Omental fat pad (tissue), 3 donors: ENCODE measurements at regions not wholly inside any gene's neighbourhood (a gene's known extent, or its start where the extent isn't known, plus 50 kb on each side); places are given as distances from the start of the nearest gene placed in this dataset.

Source experiments
- ATAC-seq: fragments of 150-250 bp; one replicate; pipeline ENCODE4 v1.9.1; 2016; ENCODE audit warnings: mild to moderate bottlenecking, moderate library complexity; ENCODE audit not compliant: low FRiP score
- DNase-seq: peaks from one replicate; pipeline ENCODE4 v3.0.0-alpha.2; 2019; ENCODE audit warnings: low spot score
- CTCF ChIP-seq, 3 donors: fragments of 450-650 bp; IDR thresholded peaks; one replicate each; pipeline ENCODE4 v1.5.1; 2016 to 2017; ENCODE audit warnings: antibody characterized with exemption in 3 of 3, mild to moderate bottlenecking in 3 of 3, moderate library complexity in 2 of 3

- ATAC-seq (no peak), DNase-seq (no peak)
- TF ChIP-seq CTCF (IDR thresholded peaks at IDR 0.05): no peak
Measured at GRCh38 chr3:154559623-154560022, 129.6 kb upstream of the GPR149 start.

GRCh38 chr3:154552338-154552737, 122.3 kb upstream of the GPR149 start:
- no peak for DNase-seq
- no peak for ATAC-seq
- TF ChIP-seq CTCF (IDR thresholded peaks at IDR 0.05): no peak

GRCh38 chr3:154549391-154549790, 119.4 kb upstream of the GPR149 start:
- no peak for DNase-seq
- no peak for ATAC-seq
- TF ChIP-seq CTCF (IDR thresholded peaks at IDR 0.05): no peak

- no peak for ATAC-seq
- no peak for DNase-seq
- TF ChIP-seq CTCF (IDR thresholded peaks at IDR 0.05): no peak
Measured at GRCh38 chr3:154548341-154548740, 118.4 kb upstream of the GPR149 start.

GRCh38 chr3:154542837-154543236, 112.8 kb upstream of the GPR149 start:
- no peak for TF ChIP-seq CTCF (IDR thresholded peaks at IDR 0.05)
- no peak for DNase-seq
- ATAC-seq: no peak

- ATAC-seq: no peak
- no peak for DNase-seq
- no peak for TF ChIP-seq CTCF (IDR thresholded peaks at IDR 0.05)
Measured at GRCh38 chr3:154540950-154541604, 111.1 kb upstream of the GPR149 start.

- no peak for TF ChIP-seq CTCF (IDR thresholded peaks at IDR 0.05)
- ATAC-seq: no peak
- DNase-seq: no peak
Measured at GRCh38 chr3:154538566-154539360, 108.8 kb upstream of the GPR149 start.
